Activated naive CD4-positive, alpha-beta T cell treated with anti-CD3 and anti-CD28 coated beads, Interleukin-2, amount 50 U/mL, for 24 hours (primary cell): ENCODE measurements at regions not wholly inside any gene's neighbourhood (a gene's known extent, or its start where the extent isn't known, plus 50 kb on each side); places are given as distances from the start of the nearest gene placed in this dataset.
"Not testable (repeated sequence)": the region's sequence is repeated elsewhere in the genome, so short reads cannot be mapped to it uniquely, and the experiment has no call there.

Source experiments
- H3K27ac Mint-ChIP-seq: one replicate; pipeline ENCODE4 v1.8.0; 2021; ENCODE audit warnings: mild to moderate bottlenecking, mixed read lengths
- H3K27me3 Mint-ChIP-seq: one replicate; pipeline ENCODE4 v1.8.0; 2021; ENCODE audit warnings: mixed read lengths
- H3K36me3 Mint-ChIP-seq: one replicate; pipeline ENCODE4 v1.8.0; 2021; ENCODE audit warnings: mixed read lengths
- H3K4me1 Mint-ChIP-seq: one replicate; pipeline ENCODE4 v1.8.0; 2021; ENCODE audit warnings: mixed read lengths
- H3K4me3 Mint-ChIP-seq: one replicate; pipeline ENCODE4 v1.8.0; 2021; ENCODE audit warnings: mild to moderate bottlenecking, mixed read lengths
- H3K9me3 Mint-ChIP-seq: one replicate; pipeline ENCODE4 v1.8.0; 2021; ENCODE audit warnings: mixed read lengths

DNA sequence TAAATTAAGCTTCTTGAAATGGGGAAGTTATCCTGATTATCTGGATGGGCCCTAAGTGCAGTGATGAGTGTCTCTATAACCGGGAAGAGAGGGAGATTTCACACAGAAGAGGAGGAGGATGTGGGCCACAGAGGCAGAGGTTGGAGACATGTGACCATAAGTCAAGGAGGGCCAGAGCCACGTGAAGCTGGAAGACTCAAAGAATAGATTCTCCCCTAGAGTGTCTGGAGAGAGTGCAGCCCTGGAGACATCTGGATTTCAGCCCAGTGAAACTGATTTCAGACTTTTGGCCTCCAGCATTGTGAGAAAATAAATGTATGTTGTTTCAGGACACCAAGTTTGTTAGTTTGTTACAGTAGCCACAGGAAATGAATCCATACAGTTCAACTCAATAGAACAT, 442.9 kb downstream of the NTRK2 start:
- H3K9me3 Mint-ChIP-seq, result no peaks in the 10 kb centered on the region
- no peak overlapping the region for H3K4me3 Mint-ChIP-seq
- H3K27me3 Mint-ChIP-seq, result peaks cover 6% of the 10 kb centered on the region
- no peak overlapping the region for H3K27ac Mint-ChIP-seq
- no peaks in the 10 kb centered on the region for H3K4me1 Mint-ChIP-seq
- no peaks in the 10 kb centered on the region for H3K36me3 Mint-ChIP-seq

- Mint-ChIP-seq H3K27me3 (peaks cover 11% of the 10 kb centered on the region), H3K27ac (no peak overlapping the region), H3K4me3 (no peak overlapping the region), H3K9me3 (no peaks in the 10 kb centered on the region), H3K36me3 (no peaks in the 10 kb centered on the region), H3K4me1 (no peaks in the 10 kb centered on the region)
These were observed 439.2 kb downstream of the NTRK2 start for GRCh38 chr9:85108746-85109145.

DNA sequence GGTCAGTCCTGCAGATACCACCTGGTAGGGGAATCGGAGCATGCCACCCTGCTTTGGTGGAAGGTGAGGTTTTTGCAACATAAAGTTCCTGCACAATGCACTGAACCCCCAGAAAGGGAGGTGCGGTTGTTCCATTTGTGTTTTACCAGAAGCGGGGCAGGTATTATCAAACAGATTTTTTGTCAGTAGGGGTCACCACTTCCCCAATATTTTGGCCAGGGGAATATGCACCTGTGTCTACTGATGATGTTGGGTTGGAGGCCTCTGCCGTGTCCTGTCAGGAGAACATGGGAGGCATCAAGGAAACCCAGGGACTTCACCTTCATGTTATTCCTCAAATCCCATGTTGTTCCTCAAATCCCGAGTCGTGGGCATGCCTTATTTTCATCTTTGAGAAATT, 438.7 kb downstream of the NTRK2 start:
- H3K4me1 Mint-ChIP-seq, result no peaks in the 10 kb centered on the region
- no peaks in the 10 kb centered on the region for H3K36me3 Mint-ChIP-seq
- H3K4me3 Mint-ChIP-seq, result no peak overlapping the region
- peaks cover 13% of the 10 kb centered on the region for H3K27me3 Mint-ChIP-seq
- no peaks in the 10 kb centered on the region for H3K9me3 Mint-ChIP-seq
- H3K27ac Mint-ChIP-seq, result no peak overlapping the region

DNA sequence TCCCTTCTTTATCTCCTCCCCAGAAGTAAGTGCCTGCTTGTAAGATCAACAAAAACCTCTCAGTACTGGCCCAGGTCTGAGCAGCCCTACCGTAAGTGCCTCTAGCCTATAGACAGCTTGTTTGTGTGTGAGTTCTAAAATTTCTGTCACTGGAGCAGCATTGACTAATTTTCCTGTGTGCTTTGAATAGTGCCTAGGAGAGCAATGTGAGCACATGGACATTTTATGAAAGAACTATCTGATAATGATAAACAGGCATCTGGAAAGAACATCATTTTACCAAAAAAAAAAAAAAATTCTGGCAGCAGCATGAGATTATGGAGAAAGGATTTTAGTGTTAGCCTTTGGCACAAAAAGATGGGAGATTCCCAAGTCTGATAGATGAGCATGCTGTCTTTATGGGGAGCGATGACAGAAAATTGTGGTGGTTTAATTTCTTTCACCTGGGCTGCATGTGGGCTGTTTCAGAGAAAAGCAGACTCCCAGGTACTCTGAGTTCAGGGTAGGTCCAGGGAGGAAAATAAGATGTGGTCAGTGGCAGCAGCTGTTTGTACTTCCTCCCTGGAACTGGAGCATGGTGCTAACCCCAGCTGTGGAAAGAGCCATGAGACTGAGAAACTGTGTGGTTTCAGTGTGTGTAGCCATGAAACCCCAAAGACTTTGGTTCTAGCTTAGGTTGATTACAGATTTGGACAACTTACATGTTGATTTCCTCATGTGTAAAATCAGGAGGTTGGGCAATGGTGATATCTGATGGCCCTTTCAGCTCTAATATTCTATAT, 419.9 kb downstream of the NTRK2 start:
- Mint-ChIP-seq H3K4me1 (no peaks in the 10 kb centered on the region), H3K9me3 (no peaks in the 10 kb centered on the region), H3K36me3 (no peaks in the 10 kb centered on the region), H3K4me3 (no peak overlapping the region), H3K27ac (no peak overlapping the region), H3K27me3 (no peaks in the 10 kb centered on the region)

DNA sequence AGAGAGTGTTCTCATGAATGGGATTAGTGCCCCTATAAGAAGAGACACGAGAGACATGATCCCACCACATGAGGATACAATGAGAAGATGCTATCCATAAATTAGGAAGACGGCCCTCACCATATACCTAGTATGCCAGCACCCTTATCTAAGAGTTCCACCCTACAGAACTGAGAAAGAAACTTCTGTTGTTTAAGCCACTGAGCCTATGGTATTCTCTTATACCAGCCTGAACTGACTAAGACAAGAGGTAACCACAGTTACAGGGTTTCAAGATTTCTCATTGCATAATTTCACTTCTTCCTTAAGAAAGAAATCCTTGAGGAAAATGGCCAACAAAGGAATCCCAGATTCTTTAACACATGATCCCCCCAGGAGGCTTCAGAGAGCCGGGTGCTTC, 412.4 kb downstream of the NTRK2 start:
- Mint-ChIP-seq H3K9me3 (no peaks in the 10 kb centered on the region), H3K27me3 (no peaks in the 10 kb centered on the region)

DNA sequence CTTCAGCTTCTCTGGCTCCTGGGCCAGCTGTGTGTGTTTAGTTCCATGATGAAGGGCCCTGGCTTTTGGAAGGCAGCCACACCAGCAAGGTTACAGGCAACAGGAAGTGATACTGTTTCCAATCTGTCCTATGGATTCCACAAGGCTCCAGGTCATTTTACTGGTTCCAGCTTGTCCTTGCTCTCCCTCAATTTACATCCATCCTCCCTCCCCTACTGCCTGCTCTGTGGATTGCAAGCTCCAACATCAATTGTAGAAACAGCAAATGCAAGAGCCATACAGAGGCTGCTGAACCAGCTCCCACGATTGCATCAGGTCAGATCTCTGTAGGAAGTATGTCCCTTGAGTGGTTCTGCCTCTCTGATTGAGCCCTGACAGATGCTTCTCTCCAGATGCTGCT, 409.8 kb downstream of the NTRK2 start:
- H3K27me3 Mint-ChIP-seq, result no peaks in the 10 kb centered on the region
- no peaks in the 10 kb centered on the region for H3K9me3 Mint-ChIP-seq
- H3K4me3 Mint-ChIP-seq, result no peak overlapping the region
- H3K4me1 Mint-ChIP-seq, result no peaks in the 10 kb centered on the region
- H3K36me3 Mint-ChIP-seq, result no peaks in the 10 kb centered on the region
- no peak overlapping the region for H3K27ac Mint-ChIP-seq

More for the DNA sequence above, 412.4 kb downstream of the NTRK2 start:
- no peak overlapping the region for H3K4me3 Mint-ChIP-seq
- no peaks in the 10 kb centered on the region for H3K4me1 Mint-ChIP-seq
- H3K36me3 Mint-ChIP-seq, result no peaks in the 10 kb centered on the region
- no peak overlapping the region for H3K27ac Mint-ChIP-seq

- no peaks in the 10 kb centered on the region for H3K9me3 Mint-ChIP-seq
- H3K27ac Mint-ChIP-seq, result no peak overlapping the region
- no peaks in the 10 kb centered on the region for H3K4me1 Mint-ChIP-seq
- no peak overlapping the region for H3K4me3 Mint-ChIP-seq
- H3K36me3 Mint-ChIP-seq, result no peaks in the 10 kb centered on the region
- H3K27me3 Mint-ChIP-seq, result no peaks in the 10 kb centered on the region
These were observed 408.4 kb downstream of the NTRK2 start for GRCh38 chr9:85077944-85078343.

- H3K4me1 Mint-ChIP-seq, H3K27ac Mint-ChIP-seq, H3K27me3 Mint-ChIP-seq, H3K4me3 Mint-ChIP-seq, H3K9me3 Mint-ChIP-seq, H3K36me3 Mint-ChIP-seq: not testable (repeated sequence)
These were observed 407.6 kb downstream of the NTRK2 start for GRCh38 chr9:85077146-85077545.
